ENCODE measurements at regions not wholly inside any gene's neighbourhood (a gene's known extent, or its start where the extent isn't known, plus 50 kb on each side); places are given as distances from the start of the nearest gene placed in this dataset.

GRCh38 chr5:60365001-60365400, 335.0 kb downstream of the DEPDC1B start:
- no peak overlapping the region for H3K4me3 ChIP-seq (ENCODE audit: low read depth, low read length)
- no peaks in the 10 kb centered on the region for H3K27me3 ChIP-seq (ENCODE audit: control insufficient read depth, insufficient read depth, low read length)
- TF ChIP-seq, protein P1, sequence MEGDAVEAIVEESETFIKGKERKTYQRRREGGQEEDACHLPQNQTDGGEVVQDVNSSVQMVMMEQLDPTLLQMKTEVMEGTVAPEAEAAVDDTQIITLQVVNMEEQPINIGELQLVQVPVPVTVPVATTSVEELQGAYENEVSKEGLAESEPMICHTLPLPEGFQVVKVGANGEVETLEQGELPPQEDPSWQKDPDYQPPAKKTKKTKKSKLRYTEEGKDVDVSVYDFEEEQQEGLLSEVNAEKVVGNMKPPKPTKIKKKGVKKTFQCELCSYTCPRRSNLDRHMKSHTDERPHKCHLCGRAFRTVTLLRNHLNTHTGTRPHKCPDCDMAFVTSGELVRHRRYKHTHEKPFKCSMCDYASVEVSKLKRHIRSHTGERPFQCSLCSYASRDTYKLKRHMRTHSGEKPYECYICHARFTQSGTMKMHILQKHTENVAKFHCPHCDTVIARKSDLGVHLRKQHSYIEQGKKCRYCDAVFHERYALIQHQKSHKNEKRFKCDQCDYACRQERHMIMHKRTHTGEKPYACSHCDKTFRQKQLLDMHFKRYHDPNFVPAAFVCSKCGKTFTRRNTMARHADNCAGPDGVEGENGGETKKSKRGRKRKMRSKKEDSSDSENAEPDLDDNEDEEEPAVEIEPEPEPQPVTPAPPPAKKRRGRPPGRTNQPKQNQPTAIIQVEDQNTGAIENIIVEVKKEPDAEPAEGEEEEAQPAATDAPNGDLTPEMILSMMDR (IDR thresholded peaks at IDR 0.05; ENCODE audit: insufficient read depth, low read length, poor library complexity, severe bottlenecking): no peak
- H3K36me3 ChIP-seq (ENCODE audit: control insufficient read depth, insufficient read depth, low read length): no peaks in the 10 kb centered on the region
- DNase-seq (ENCODE audit: low read depth): no peak

GRCh38 chr5:60362158-60362557, 337.8 kb downstream of the DEPDC1B start:
- no peak for DNase-seq (ENCODE audit: low read depth)
- Histone ChIP-seq H3K36me3 (ENCODE audit: control insufficient read depth, insufficient read depth, low read length) (no peaks in the 10 kb centered on the region), H3K4me3 (ENCODE audit: low read depth, low read length) (no peak overlapping the region), H3K27me3 (ENCODE audit: control insufficient read depth, insufficient read depth, low read length) (no peaks in the 10 kb centered on the region)
- TF ChIP-seq, protein P1 (IDR thresholded peaks at IDR 0.05; ENCODE audit: insufficient read depth, low read length, poor library complexity, severe bottlenecking): no peak

DNA sequence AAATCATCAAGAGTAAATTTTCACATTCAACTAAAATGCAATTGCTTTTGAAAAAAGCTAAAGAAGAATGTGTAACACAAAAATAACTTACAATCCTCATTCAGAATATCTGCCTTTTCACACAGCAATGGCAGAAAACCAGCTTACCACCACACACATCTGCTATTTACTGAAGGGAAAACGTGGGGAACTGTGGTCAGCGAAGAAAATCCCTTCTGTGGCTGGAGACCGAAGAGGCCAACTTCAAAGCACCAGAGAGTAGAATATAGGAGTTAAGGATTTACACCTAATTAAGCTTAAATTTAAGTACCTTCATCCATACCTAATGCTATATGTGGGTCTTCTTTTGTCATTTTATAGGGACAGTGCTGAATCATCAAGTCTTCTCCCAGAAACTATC, 339.6 kb downstream of the DEPDC1B start:
- TF ChIP-seq, protein P1 (IDR thresholded peaks at IDR 0.05; ENCODE audit: insufficient read depth, low read length, poor library complexity, severe bottlenecking): no peak
- no peak for DNase-seq (ENCODE audit: low read depth)
- Histone ChIP-seq H3K27me3 (ENCODE audit: control insufficient read depth, insufficient read depth, low read length) (no peaks in the 10 kb centered on the region), H3K36me3 (ENCODE audit: control insufficient read depth, insufficient read depth, low read length) (no peaks in the 10 kb centered on the region), H3K4me3 (ENCODE audit: low read depth, low read length) (no peak overlapping the region)

GRCh38 chr5:60357302-60357701, 342.7 kb downstream of the DEPDC1B start:
- TF ChIP-seq, protein P1 (IDR thresholded peaks at IDR 0.05; ENCODE audit: insufficient read depth, low read length, poor library complexity, severe bottlenecking): no peak
- Histone ChIP-seq H3K36me3 (ENCODE audit: control insufficient read depth, insufficient read depth, low read length) (no peaks in the 10 kb centered on the region), H3K27me3 (ENCODE audit: control insufficient read depth, insufficient read depth, low read length) (no peaks in the 10 kb centered on the region), H3K4me3 (ENCODE audit: low read depth, low read length) (no peak overlapping the region)
- DNase-seq (ENCODE audit: low read depth): no peak

- no peak overlapping the region for H3K4me3 ChIP-seq (ENCODE audit: low read depth, low read length)
- no peaks in the 10 kb centered on the region for H3K36me3 ChIP-seq (ENCODE audit: control insufficient read depth, insufficient read depth, low read length)
- TF ChIP-seq, protein P1 (IDR thresholded peaks at IDR 0.05; ENCODE audit: insufficient read depth, low read length, poor library complexity, severe bottlenecking): no peak
- H3K27me3 ChIP-seq (ENCODE audit: control insufficient read depth, insufficient read depth, low read length): no peaks in the 10 kb centered on the region
- no peak for DNase-seq (ENCODE audit: low read depth)
Measured at GRCh38 chr5:60356745-60357144, 343.2 kb downstream of the DEPDC1B start.

DNA sequence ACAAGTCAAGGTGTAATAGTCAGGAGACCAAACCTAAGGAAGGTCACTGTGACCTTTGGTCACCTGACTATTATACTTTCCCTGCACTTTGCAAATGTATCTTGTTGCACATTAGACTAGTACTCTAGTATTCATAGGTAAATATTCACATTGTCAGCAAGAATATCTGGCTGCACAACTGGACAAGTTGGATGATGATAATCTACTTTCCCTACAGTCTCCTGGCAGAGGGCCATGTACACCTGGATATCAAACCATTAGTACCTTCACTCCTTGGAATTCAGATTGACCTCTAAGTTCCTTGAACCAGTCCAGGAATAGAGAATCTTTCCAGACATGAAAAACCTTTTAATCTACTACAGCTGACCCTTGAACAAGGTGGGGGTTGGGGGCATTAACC, 344.8 kb downstream of the DEPDC1B start:
- TF ChIP-seq, protein P1 (IDR thresholded peaks at IDR 0.05; ENCODE audit: insufficient read depth, low read length, poor library complexity, severe bottlenecking): no peak
- H3K27me3 ChIP-seq (ENCODE audit: control insufficient read depth, insufficient read depth, low read length): no peaks in the 10 kb centered on the region
- DNase-seq (ENCODE audit: low read depth): no peak
- no peak overlapping the region for H3K4me3 ChIP-seq (ENCODE audit: low read depth, low read length)
- no peaks in the 10 kb centered on the region for H3K36me3 ChIP-seq (ENCODE audit: control insufficient read depth, insufficient read depth, low read length)

Data from kidney epithelial cell (primary cell).